ENCODE measurements at regions not wholly inside any gene's neighbourhood (a gene's known extent, or its start where the extent isn't known, plus 50 kb on each side); places are given as distances from the start of the nearest gene placed in this dataset.

GRCh38 chr3:74506246-74506645, 108.2 kb downstream of the CNTN3 start:
- TF ChIP-seq POLR2AphosphoS5 (IDR thresholded peaks at IDR 0.05) (no peak), CTCF (IDR thresholded peaks at IDR 0.05) (no peak)

Data from stomach (tissue), 4 donors.